Hematopoietic multipotent progenitor cell treated with erythropoietin and hydrocortisone succinate and interleukin-3 and kit ligand, for 6 days (in vitro differentiated cells): ENCODE measurements at regions not wholly inside any gene's neighbourhood (a gene's known extent, or its start where the extent isn't known, plus 50 kb on each side); places are given as distances from the start of the nearest gene placed in this dataset.
"Not testable (repeated sequence)": the region's sequence is repeated elsewhere in the genome, so short reads cannot be mapped to it uniquely, and the experiment has no call there.

Source experiments
- DNase-seq: peaks from one replicate; pipeline ENCODE4 v3.0.0-alpha.2; 2015

GRCh38 chr9:22508354-22508753, 61.7 kb downstream of the DMRTA1 start:
- DNase-seq: not testable (repeated sequence)

DNA sequence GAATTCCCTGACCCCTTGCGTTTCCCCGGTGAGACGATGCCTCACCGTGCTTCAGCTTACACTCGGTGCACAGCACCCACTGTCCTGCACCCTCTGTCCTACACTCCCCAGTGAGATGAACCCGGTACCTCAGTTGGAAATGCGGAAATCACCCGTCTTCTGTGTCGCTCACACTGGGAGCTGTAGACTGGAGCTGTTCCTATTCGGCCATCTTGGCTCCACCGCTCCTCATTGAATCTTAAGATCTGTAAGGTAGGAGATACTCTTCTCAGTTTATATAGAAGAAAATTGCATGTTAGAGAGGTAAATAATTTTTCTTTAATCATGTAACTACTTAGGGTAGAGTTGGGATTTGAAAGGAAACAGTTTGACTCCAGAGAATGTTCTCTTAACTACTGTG, 62.2 kb downstream of the DMRTA1 start:
- no peak for DNase-seq

DNA sequence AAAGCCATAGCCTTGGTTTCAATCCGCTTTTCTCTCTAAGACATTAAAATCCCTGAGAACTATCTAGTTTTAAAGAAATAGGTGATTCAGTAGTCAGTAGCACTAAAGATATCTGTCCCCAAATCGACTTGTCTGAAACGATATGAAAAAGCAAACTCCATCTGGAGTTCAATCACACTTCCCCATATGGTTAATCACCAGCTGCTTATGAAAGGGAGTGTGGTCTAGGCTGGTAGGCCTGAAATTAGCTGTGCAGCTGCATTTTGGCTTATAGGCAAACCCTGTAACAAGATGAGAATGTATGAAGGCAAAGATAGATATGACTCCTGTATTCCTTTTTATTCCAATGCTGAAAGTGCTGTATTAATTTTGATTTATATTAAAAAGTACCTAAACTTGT, 65.9 kb downstream of the DMRTA1 start:
- no peak for DNase-seq

GRCh38 chr9:22514871-22515270, 68.2 kb downstream of the DMRTA1 start:
- no peak for DNase-seq

- no peak for DNase-seq
Observed at GRCh38 chr9:22522206-22522740, 75.6 kb downstream of the DMRTA1 start.

- no peak for DNase-seq
Observed at GRCh38 chr9:22528485-22528884, 81.9 kb downstream of the DMRTA1 start.

- no peak for DNase-seq
Observed at GRCh38 chr9:22529426-22530199, 83.0 kb downstream of the DMRTA1 start.

DNA sequence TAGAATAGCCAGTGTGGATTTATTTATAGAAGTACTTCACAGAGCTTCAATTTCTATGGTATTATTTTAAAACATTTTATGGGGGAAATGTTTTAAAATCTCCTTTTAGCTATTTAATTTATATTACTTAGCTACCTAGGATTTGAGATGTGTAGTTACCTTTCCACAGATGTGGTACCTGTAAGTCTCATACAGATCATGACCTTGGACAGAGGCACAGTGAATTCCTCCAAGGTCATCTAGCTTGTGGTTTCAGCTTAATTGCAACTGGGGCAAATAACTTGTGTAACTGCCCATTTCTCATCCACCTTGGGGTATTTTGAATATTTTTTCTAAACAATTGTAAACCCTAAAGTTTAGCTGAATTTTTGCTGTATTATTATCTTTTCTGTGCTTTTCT, 89.2 kb downstream of the DMRTA1 start:
- no peak for DNase-seq

- no peak for DNase-seq
Observed at GRCh38 chr9:22537721-22538120, 91.1 kb downstream of the DMRTA1 start.

GRCh38 chr9:22548625-22549024, 102.0 kb downstream of the DMRTA1 start:
- DNase-seq: no peak

- no peak for DNase-seq
Observed at GRCh38 chr9:22574740-22575139, 128.1 kb downstream of the DMRTA1 start.

DNA sequence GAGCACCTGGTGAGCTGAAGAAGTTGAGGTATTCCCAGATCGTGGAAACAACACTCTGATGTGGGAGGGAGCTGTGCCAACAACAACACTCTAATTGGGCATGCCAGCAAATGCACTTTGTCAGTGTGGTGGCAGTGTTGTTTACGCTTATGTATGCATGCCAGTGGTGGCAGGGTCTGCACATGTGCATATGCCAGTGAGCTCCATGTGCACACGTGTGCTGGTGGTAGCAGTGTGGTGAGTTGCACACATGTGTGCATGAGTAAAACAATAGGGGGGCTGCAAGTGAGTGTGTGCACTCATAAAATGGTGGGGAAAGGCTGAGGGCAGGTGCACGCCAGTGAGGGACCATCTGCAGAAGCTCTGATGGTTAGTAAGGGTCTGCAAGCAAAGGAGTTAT, 134.2 kb downstream of the DMRTA1 start:
- DNase-seq: no peak

DNA sequence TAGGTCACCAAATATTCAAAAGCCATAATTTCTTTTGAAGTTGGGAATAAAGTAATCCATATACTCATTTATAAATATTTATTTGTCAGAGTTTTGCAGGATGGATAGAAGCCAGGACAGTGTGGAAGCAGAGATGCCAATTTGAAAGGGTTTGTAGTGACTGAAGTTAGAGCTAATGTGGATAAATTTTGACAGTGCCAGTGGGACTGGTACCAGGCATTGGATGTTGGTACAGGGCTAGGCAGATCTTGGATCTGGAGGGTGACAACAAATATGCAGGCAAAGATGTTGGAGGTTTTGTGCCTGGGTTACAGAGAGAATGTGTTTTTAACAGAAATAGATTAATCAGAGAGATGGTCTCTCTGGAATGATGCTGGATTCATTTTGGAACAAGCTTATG, 135.6 kb downstream of the DMRTA1 start:
- no peak for DNase-seq

DNA sequence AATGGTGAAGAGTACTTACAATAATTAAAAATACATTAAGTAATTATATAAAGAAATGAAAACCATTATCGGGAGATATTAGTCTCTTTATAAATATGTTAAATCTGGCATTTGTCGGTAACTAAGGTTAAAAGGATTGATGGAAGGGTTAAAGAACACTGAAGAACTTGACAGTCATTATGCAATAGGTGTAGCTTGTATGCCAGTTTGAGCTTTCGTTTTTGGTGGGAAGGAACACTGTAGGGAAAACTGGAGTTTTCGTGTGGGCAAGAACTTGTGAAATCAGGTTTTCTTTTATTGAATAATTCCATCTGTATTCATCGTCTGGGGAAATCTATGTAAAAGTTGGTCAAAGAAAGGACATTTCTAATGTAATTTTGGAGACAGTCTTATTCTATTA, 142.3 kb downstream of the DMRTA1 start:
- no peak for DNase-seq

DNA sequence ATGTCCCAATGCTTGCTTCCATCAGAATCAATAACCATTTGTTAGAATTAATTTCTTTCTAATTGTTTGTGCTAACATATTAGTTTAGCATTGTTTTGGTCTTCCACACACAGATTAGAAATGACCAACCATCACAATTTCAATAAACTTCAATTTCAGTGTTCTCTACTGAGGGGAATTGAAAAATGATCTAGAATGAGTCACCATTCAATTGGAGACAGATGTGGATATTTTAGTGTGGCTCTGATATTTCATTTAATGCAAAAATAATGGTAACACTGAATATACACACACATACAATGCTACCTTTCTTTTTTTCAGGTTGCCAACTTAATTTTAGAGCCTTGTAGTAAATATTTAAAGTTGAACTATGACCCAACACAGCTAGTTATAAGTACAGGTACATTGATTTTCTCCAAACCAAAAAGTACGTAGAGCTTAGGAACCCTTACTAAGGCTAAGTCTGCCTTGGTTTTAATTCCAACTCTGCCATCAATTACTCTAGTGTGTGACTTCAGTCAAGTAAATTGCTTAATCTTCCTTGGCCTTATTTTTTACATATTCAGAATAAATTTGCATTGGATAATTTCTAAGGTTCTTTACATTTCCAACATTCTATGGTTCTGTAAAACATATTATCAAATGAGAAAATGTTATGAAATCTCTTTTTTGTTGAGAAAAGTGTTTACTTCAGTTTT, 143.9 kb downstream of the DMRTA1 start:
- no peak for DNase-seq

- no peak for DNase-seq
Observed at GRCh38 chr9:22595805-22596204, 149.2 kb downstream of the DMRTA1 start.

- no peak for DNase-seq
Observed at GRCh38 chr9:22617156-22617555, 170.5 kb downstream of the DMRTA1 start.

DNA sequence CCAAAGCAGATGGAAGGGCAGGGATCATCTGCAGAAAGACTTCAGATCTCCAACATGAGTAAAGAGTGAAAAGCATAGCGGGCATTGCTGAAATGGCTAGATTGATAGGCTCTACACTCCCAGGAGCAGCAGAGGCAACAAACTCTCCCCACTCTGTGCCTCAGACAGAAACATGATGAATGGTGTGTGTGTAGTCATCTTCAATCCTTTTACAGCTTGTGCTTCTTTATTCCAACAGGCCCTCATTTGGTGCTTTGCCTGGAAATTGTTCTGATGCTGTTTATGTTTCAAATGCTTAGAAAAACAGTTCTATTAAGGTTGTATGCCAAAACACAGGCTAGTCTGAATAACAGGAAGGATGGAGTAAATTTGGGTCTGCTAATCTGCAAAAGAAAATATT, 176.2 kb downstream of the DMRTA1 start:
- DNase-seq: no peak

DNA sequence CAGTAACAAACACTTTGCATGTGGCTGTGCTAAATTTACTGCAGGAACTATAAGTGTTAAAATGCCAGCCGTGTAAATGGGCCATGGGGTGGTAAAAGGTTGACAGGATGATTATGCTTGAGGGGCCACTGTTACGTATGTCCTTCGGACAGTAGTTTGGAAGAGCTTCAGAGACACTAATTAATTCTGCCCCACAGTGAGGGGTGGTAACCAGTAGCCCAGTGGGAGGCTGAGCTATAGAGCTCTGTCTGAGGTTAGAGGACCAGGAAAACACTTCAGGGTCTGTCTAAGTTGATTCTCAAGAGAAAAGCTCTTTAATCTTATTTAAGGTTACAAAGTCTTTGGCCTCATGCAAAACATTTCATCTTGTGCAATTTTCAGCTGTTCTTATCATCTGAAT, 176.6 kb downstream of the DMRTA1 start:
- no peak for DNase-seq

- no peak for DNase-seq
Observed at GRCh38 chr9:22625540-22625939, 178.9 kb downstream of the DMRTA1 start.

- DNase-seq: no peak
Observed at GRCh38 chr9:22643541-22643940, 196.9 kb downstream of the DMRTA1 start.

GRCh38 chr9:22645893-22646292, 199.3 kb downstream of the DMRTA1 start:
- no peak for DNase-seq

GRCh38 chr9:22649384-22649783, 202.8 kb downstream of the DMRTA1 start:
- DNase-seq: no peak

DNA sequence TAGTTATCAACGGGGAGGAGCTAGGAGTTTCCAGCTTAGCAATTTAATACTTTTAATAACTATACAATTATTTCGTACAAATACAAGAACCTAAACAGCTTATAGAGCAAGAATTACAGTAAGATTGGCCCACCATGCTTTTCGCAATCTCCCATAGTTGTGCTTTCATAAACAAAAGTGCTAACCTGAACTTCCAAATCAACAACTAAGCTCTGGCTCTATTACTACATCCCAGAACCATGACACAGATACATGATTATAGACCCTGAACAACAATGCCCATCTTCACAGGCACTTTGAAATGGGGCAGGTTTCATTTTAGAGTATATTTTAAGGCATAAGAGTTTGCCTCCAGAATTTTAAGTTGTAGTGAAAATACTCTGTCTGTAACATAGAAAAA, 203.5 kb downstream of the DMRTA1 start:
- DNase-seq: no peak
